HepG2 (cell line): ENCODE measurements at regions not wholly inside any gene's neighbourhood (a gene's known extent, or its start where the extent isn't known, plus 50 kb on each side); places are given as distances from the start of the nearest gene placed in this dataset.

Experiments used
- CTCF ChIP-seq: sonication (generic); formaldehyde crosslinking; IDR thresholded peaks from 2 replicates; pipeline ENCODE4 v1.5.0; 2020; ENCODE audit warnings: mild to moderate bottlenecking, missing genetic modification reagents, moderate library complexity
- MAX ChIP-seq: IDR thresholded peaks from 2 replicates; pipeline ENCODE4 v1.6.1; 2012; ENCODE audit warnings: inconsistent platforms
- XBP1 ChIP-seq: sonication (generic); formaldehyde crosslinking; IDR thresholded peaks from 2 replicates; pipeline ENCODE4 v1.5.0; 2020; ENCODE audit warnings: missing genetic modification reagents
- ZNF549 ChIP-seq: sonication (generic); formaldehyde crosslinking; IDR thresholded peaks from 2 replicates; pipeline ENCODE4 v1.5.0; 2020; ENCODE audit warnings: missing genetic modification reagents

GRCh38 chr7:57205000-57205399, 72.8 kb upstream of the ZNF479 start:
- TF ChIP-seq MAX (no peak), CTCF (CRISPR knock-in tag) (no peak), ZNF549 (CRISPR knock-in tag) (no peak), XBP1 (no peak)
